ENCODE measurements at regions not wholly inside any gene's neighbourhood (a gene's known extent, or its start where the extent isn't known, plus 50 kb on each side); places are given as distances from the start of the nearest gene placed in this dataset.

- TF ChIP-seq ZNF274 (IDR thresholded peaks at IDR 0.05; ENCODE audit: low read depth, low read length) (no peak), YY1 (IDR thresholded peaks at IDR 0.05; ENCODE audit: insufficient read depth, insufficient read length) (no peak), SUZ12 (IDR thresholded peaks at IDR 0.05; ENCODE audit: extremely low read depth, insufficient read depth, insufficient read length) (no peak)
Measured at GRCh38 chr12:38053113-38053512, 263.5 kb upstream of the ALG10B start.

Measured in NT2/D1 (cell line).